GM13977 (cell line): ENCODE measurements at regions not wholly inside any gene's neighbourhood (a gene's known extent, or its start where the extent isn't known, plus 50 kb on each side); places are given as distances from the start of the nearest gene placed in this dataset.

ENCODE experiments used
- DNase-seq: peaks from one replicate; pipeline ENCODE4 v3.0.0; 2012; ENCODE audit warnings: low spot score
- in situ Hi-C: fragments of 300-500 bp; cut with MboI; formaldehyde crosslinking; loops from one replicate; pipeline ENCODE4 v1.12.0; 2022; ENCODE audit warnings: low sequenced_read_pairs, low pct_unique_long_range_greater_than_20kb, mixed read lengths, inconsistent platforms; ENCODE audit not compliant: unreplicated experiment
- TF ChIP-seq, protein P1 (sequence below): IDR thresholded peaks from 2 replicates; pipeline ENCODE4 v1.5.1; 2012; ENCODE audit warnings: mild to moderate bottlenecking, control low read depth; ENCODE audit not compliant: insufficient read depth; ENCODE audit errors: extremely low read depth, missing control alignments

DNA sequence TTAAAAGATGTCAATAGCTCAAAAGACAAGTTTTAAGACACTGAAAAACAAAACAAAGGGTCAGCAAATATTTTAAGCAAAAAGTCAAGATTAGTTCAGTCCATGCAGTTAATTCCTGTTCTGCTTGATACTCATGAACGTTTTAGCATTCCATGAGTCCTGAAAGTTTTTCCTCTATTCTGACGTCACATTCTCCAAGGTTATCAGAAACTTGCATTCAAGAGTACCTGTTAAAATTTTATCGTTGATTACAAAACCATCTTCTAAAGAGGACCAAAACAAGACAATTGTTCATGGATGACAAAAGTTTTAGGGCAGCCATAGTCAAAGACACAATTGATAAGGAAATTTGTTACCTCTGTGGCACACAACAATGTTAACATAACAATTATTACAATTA lies 52.5 kb upstream of the VOPP1 start:
- TF ChIP-seq, protein P1, sequence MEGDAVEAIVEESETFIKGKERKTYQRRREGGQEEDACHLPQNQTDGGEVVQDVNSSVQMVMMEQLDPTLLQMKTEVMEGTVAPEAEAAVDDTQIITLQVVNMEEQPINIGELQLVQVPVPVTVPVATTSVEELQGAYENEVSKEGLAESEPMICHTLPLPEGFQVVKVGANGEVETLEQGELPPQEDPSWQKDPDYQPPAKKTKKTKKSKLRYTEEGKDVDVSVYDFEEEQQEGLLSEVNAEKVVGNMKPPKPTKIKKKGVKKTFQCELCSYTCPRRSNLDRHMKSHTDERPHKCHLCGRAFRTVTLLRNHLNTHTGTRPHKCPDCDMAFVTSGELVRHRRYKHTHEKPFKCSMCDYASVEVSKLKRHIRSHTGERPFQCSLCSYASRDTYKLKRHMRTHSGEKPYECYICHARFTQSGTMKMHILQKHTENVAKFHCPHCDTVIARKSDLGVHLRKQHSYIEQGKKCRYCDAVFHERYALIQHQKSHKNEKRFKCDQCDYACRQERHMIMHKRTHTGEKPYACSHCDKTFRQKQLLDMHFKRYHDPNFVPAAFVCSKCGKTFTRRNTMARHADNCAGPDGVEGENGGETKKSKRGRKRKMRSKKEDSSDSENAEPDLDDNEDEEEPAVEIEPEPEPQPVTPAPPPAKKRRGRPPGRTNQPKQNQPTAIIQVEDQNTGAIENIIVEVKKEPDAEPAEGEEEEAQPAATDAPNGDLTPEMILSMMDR: no peak
- in situ Hi-C loops: loop anchor here (25.0 kb wide), 2 partner anchors 337 to 462 kb away; partner anchors contain the start of genes MRPS17, NIPSNAP2 and PHKG1
- DNase-seq: no peak

DNA sequence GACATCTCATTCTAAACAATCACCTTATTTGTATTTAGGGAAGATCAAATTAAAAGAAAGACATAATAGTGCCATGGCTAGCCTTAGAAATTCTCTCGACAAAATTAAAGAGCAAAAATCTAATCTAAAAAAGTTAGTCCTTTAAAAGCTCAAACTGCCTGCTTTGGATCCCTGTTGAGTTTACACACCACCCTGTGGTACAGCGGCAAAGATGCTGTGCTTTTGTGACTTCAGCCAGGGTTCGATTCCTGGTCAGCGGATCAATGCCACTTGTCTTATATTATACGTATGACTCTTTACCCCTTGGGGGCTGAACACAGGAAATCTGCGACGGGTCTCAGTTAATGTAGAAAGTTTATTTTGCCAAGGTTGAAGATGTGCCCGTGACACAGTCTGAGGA lies 51.3 kb upstream of the VOPP1 start:
- no peak for DNase-seq
- TF ChIP-seq, protein P1: no peak
- in situ Hi-C loops: no loop called here

DNA sequence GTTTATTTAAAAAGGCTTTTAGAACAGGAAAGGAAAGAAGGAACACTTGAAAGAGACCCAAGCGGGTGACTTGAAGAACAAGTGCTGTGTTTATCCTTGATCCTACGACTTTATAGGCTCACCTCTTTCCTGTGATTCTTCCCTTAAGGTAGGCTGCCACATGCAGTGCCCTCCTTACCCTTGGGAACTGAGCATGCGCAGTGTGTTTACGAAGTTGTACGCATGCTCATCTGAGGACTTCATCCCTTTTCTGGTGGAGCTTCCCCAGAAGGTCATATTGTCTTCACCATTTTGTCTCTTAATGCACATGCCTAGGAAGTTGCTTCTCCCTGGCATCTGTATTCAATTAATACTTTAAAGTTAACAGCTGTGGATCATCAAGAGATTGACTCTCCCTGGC lies 49.9 kb upstream of the VOPP1 start:
- no peak for DNase-seq
- in situ Hi-C loops: no loop called here
- TF ChIP-seq, protein P1: no peak
